SK-N-MC (cell line): ENCODE measurements at regions not wholly inside any gene's neighbourhood (a gene's known extent, or its start where the extent isn't known, plus 50 kb on each side); places are given as distances from the start of the nearest gene placed in this dataset.

Experiments
- EZH2 ChIP-seq: fragments of 200-600 bp; sonication (generic); IDR thresholded peaks from one replicate; pipeline ENCODE4 v1.6.1; 2017; ENCODE audit warnings: antibody characterized with exemption
- POLR2AphosphoS5 ChIP-seq: IDR thresholded peaks from 2 replicates; pipeline ENCODE4 v1.6.1; 2012; ENCODE audit warnings: mild to moderate bottlenecking, low read depth, low read length, borderline replicate concordance

GRCh38 chr5:6260846-6261245, 117.5 kb downstream of the MED10 start:
- no peak for TF ChIP-seq EZH2
- TF ChIP-seq POLR2AphosphoS5, result no peak
